IMR-90 (cell line): ENCODE measurements at regions not wholly inside any gene's neighbourhood (a gene's known extent, or its start where the extent isn't known, plus 50 kb on each side); places are given as distances from the start of the nearest gene placed in this dataset.

Source experiments
- ATAC-seq: fragments of 200-7000 bp; cut with Tn5 transposase; 2 replicates; pipeline ENCODE4 v1.9.1; 2020; ENCODE audit warnings: low read depth, mild to moderate bottlenecking, moderate library complexity
- BruUV-seq: library from RNA; stranded (reverse); fragments of 400-500 nt; replicated peaks from 2 replicates; lab custom pipeline; 2021; lab: Mats Ljungman, UMichigan
- CTCF ChIA-PET: fragments of 300-600 bp; formaldehyde crosslinking; extraction: SDS; loops from one replicate; lab custom pipeline; 2021; ENCODE audit warnings: antibody characterized with exemption; lab: Yijun Ruan, JAX
- POLR2A ChIA-PET: fragments of 300-600 bp; sonication (Branson Sonifier 250); formaldehyde crosslinking; loops from one replicate; lab custom pipeline; 2022; ENCODE audit warnings: antibody characterized with exemption; ENCODE audit not compliant: unreplicated experiment; lab: Charles Lee
- DNase-seq: peaks from one replicate; pipeline ENCODE4 v3.0.0; 2013
- H2AFZ ChIP-seq: replicated peaks from 2 replicates; pipeline ENCODE3; 2013; ENCODE audit warnings: low read length, mild to moderate bottlenecking; ENCODE audit not compliant: poor library complexity
- H2AK5ac ChIP-seq: 2 replicates; pipeline ENCODE4 v1.6.1; 2013; ENCODE audit warnings: low read depth, low read length, inconsistent platforms
- H2AK9ac ChIP-seq: replicated peaks from 2 replicates; pipeline ENCODE3; 2013; ENCODE audit warnings: mild to moderate bottlenecking, low read depth, low read length, moderate library complexity; ENCODE audit not compliant: poor library complexity
- H2BK120ac ChIP-seq: 2 replicates; pipeline ENCODE4 v1.6.1; 2013; ENCODE audit warnings: low read depth, low read length, inconsistent platforms
- H2BK15ac ChIP-seq: 3 replicates; pipeline ENCODE4 v1.6.1; 2013; ENCODE audit warnings: low read depth, low read length, inconsistent platforms
- H2BK20ac ChIP-seq: 2 replicates; pipeline ENCODE4 v1.6.1; 2013; ENCODE audit warnings: low read depth, mild to moderate bottlenecking, inconsistent platforms, low read length, moderate library complexity
- H2BK5ac ChIP-seq: 2 replicates; pipeline ENCODE4 v1.6.1; 2013; ENCODE audit warnings: mild to moderate bottlenecking, low read depth, low read length, inconsistent platforms; ENCODE audit not compliant: poor library complexity, severe bottlenecking
- H3K14ac ChIP-seq: replicated peaks from 2 replicates; pipeline ENCODE4 v1.6.1; 2013; ENCODE audit warnings: low read depth, low read length, inconsistent platforms
- H3K18ac ChIP-seq: 2 replicates; pipeline ENCODE4 v1.6.1; 2013; ENCODE audit warnings: low read depth, low read length, control low read depth
- H3K23ac ChIP-seq: 2 replicates; pipeline ENCODE4 v1.6.1; 2013; ENCODE audit warnings: low read depth, low read length, inconsistent platforms
- H3K27ac ChIP-seq: 2 replicates; pipeline ENCODE4 v1.5.1; 2013; ENCODE audit warnings: mild to moderate bottlenecking, control low read depth, low read length; ENCODE audit not compliant: insufficient read depth
- H3K27me3 ChIP-seq: 2 replicates; pipeline ENCODE4 v1.6.1; 2013; ENCODE audit warnings: low read length; ENCODE audit not compliant: control insufficient read depth, insufficient read depth
- H3K36me3 ChIP-seq: 2 replicates; pipeline ENCODE4 v1.6.1; 2013; ENCODE audit warnings: low read length, mixed read lengths; ENCODE audit not compliant: control insufficient read depth, insufficient read depth
- H3K4ac ChIP-seq: 2 replicates; pipeline ENCODE4 v1.6.1; 2013; ENCODE audit warnings: low read depth, low read length, inconsistent platforms
- H3K4me1 ChIP-seq: 2 replicates; pipeline ENCODE4 v1.6.1; 2013; ENCODE audit warnings: low read length, mixed read lengths; ENCODE audit not compliant: control insufficient read depth, insufficient read depth
- H3K4me2 ChIP-seq: 2 replicates; pipeline ENCODE4 v1.6.1; 2013; ENCODE audit warnings: low read depth, mild to moderate bottlenecking, control low read depth, low read length, moderate library complexity
- H3K4me3 ChIP-seq: 2 replicates; pipeline ENCODE4 v1.5.1; 2013; ENCODE audit warnings: low read depth, mild to moderate bottlenecking, control low read depth, low read length, moderate library complexity; ENCODE audit not compliant: insufficient read depth
- H3K56ac ChIP-seq: 2 replicates; pipeline ENCODE4 v1.6.1; 2013; ENCODE audit warnings: low read length, inconsistent platforms; ENCODE audit not compliant: insufficient read depth; ENCODE audit errors: extremely low read depth
- H3K79me1 ChIP-seq, 2 experiments: 2 replicates each; pipeline ENCODE4 v1.6.1; 2013; ENCODE audit warnings: low read length in 2 of 2, inconsistent platforms in 1 of 2, low read depth in 1 of 2
- H3K9ac ChIP-seq: 2 replicates; pipeline ENCODE4 v1.6.1; 2013; ENCODE audit warnings: low read depth, low read length, control low read depth
- H3K9me1 ChIP-seq: 2 replicates; pipeline ENCODE4 v1.6.1; 2013; ENCODE audit warnings: low read length, inconsistent platforms; ENCODE audit not compliant: insufficient read depth
- H3K9me3 ChIP-seq: 2 replicates; pipeline ENCODE4 v1.6.1; 2013; ENCODE audit warnings: low read length; ENCODE audit not compliant: control insufficient read depth, insufficient read depth
- H4K20me1 ChIP-seq: 2 replicates; pipeline ENCODE4 v1.6.1; 2013; ENCODE audit warnings: low read length, inconsistent platforms; ENCODE audit not compliant: insufficient read depth
- H4K5ac ChIP-seq: 2 replicates; pipeline ENCODE4 v1.6.1; 2013; ENCODE audit warnings: mild to moderate bottlenecking, low read depth, low read length, control low read depth
- H4K8ac ChIP-seq, 2 experiments: 2 replicates each; pipeline ENCODE4 v1.6.1; 2013; ENCODE audit warnings: low read depth in 2 of 2, low read length in 2 of 2, control low read depth in 1 of 2, inconsistent platforms in 1 of 2
- H4K91ac ChIP-seq: 2 replicates; pipeline ENCODE4 v1.6.1; 2013; ENCODE audit warnings: low read depth, low read length, inconsistent platforms; ENCODE audit not compliant: insufficient read depth
- BHLHE40 ChIP-seq: fragments of 150-350 bp; IDR thresholded peaks from 2 replicates; pipeline ENCODE4 v1.6.1; 2016; ENCODE audit warnings: mild to moderate bottlenecking, low read depth, low read length
- MAFK ChIP-seq: IDR thresholded peaks from 2 replicates; pipeline ENCODE4 v1.6.1; 2012; ENCODE audit warnings: low read depth, low read length, improper control_type of control experiment
- MAZ ChIP-seq: IDR thresholded peaks from 2 replicates; pipeline ENCODE4 v1.6.1; 2012; ENCODE audit warnings: low read depth, mild to moderate bottlenecking, low read length, improper control_type of control experiment, moderate library complexity, borderline replicate concordance
- MXI1 ChIP-seq: IDR thresholded peaks from 2 replicates; pipeline ENCODE4 v1.6.1; 2012; ENCODE audit warnings: low read depth, mild to moderate bottlenecking, low read length, moderate library complexity, borderline replicate concordance
- SMC3 ChIP-seq: fragments of 150-350 bp; IDR thresholded peaks from 2 replicates; pipeline ENCODE4 v1.6.1; 2016; ENCODE audit warnings: low read depth, mild to moderate bottlenecking, antibody characterized with exemption, low read length, moderate library complexity
- USF2 ChIP-seq: fragments of 150-350 bp; IDR thresholded peaks from 2 replicates; pipeline ENCODE4 v1.6.1; 2017; ENCODE audit warnings: mild to moderate bottlenecking, antibody characterized with exemption, low read length, low read depth
- WGBS, 2 experiments: methylation state at CpG; one replicate each; pipeline versions ENCODE4 v1.1.5 to v1.1.7; 2013; ENCODE audit warnings: missing lambda C conversion rate in 2 of 2; ENCODE audit not compliant: insufficient read length in 1 of 2; ENCODE audit errors: extremely low coverage in 2 of 2; 5-methylcytosine and 5-hydroxymethylcytosine counted together
- dilution Hi-C: fragments of 300-500 bp; cut with HindIII; formaldehyde crosslinking; loops from one replicate; pipeline ENCODE4 v1.14.3; 2018; ENCODE audit warnings: low sequenced_read_pairs; ENCODE audit not compliant: unreplicated experiment
- in situ Hi-C: fragments of 300-500 bp; cut with MboI; formaldehyde crosslinking; loops from 3 replicates; pipeline ENCODE4 v1.14.3; 2019; ENCODE audit warnings: low sequenced_read_pairs, inconsistent platforms, mixed read lengths
- intact Hi-C: fragments of 100-400 bp; cut with micrococcal nuclease; formaldehyde crosslinking; loops from 2 replicates; pipeline ENCODE4 v1.10.0; 2022

- TF ChIP-seq USF2 (no peak), MAZ (no peak), SMC3 (no peak), MXI1 (no peak), BHLHE40 (no peak)
Measured at GRCh38 chr18:46413684-46414083, 243.3 kb downstream of the LOXHD1 start (continued).

- Histone ChIP-seq H2AFZ (no peak overlapping the region), H4K8ac (no peak overlapping the region), H3K9me1 (0 out of 2 replicates have a peak, but pooled peaks cover 3% of the 10 kb centered on the region), H4K5ac (no peak overlapping the region), H3K4me2 (no peak overlapping the region), H3K4me3 (no peak overlapping the region), H3K27ac (no peak overlapping the region), H3K27me3 (peaks cover 5% of the 10 kb centered on the region; the same call in 1 of the 2 replicates), H3K23ac (no peak overlapping the region), H3K9me3 (no peaks in the 10 kb centered on the region), H3K9ac (no peak overlapping the region), H2AK9ac (no peak overlapping the region), H4K20me1 (no peaks in the 10 kb centered on the region), H2BK20ac (no peak overlapping the region), H3K14ac (no peak overlapping the region), H3K4ac (no peak overlapping the region), H3K18ac (no peak overlapping the region), H2BK15ac (no peak overlapping the region), H4K91ac (no peak overlapping the region), H2AK5ac (no peak overlapping the region), H3K4me1 (no peaks in the 10 kb centered on the region; the same call in 1 of the 2 replicates), H2BK120ac (no peak overlapping the region), H2BK5ac (no peak overlapping the region), H3K56ac (no peak overlapping the region), H3K79me1 (no peaks in the 10 kb centered on the region), H3K36me3 (no peaks in the 10 kb centered on the region)
- no TSS peak for BruUV-seq
- CTCF ChIA-PET, result no interaction called here
- intact Hi-C loops (no loop called here), dilution Hi-C loops (no loop called here), in situ Hi-C loops (no loop called here)
- no peak for ATAC-seq
- POLR2A ChIA-PET, result no interaction called here
- DNase-seq, result no peak
- no peak for TF ChIP-seq MAFK
- 37% methylated on average over 2 of the region's 7 CpGs; no CpG with 5 or more reads in 1 of the 2 experiments for WGBS, 2 experiments
Measured at GRCh38 chr18:46414863-46415262, 242.2 kb downstream of the LOXHD1 start.
